ENCODE measurements at regions not wholly inside any gene's neighbourhood (a gene's known extent, or its start where the extent isn't known, plus 50 kb on each side); places are given as distances from the start of the nearest gene placed in this dataset.
A peak's percentile ranks its signal among the peaks of the same experiment; 100 is the strongest.
"Not testable (repeated sequence)": the region's sequence is repeated elsewhere in the genome, so short reads cannot be mapped to it uniquely, and the experiment has no call there.

- H3K9me3 ChIP-seq, result no peaks in the 10 kb centered on the region
- DNase-seq (ENCODE audit: low spot score), result no peak
- no peak overlapping the region for H3K27ac ChIP-seq
- H3K27me3 ChIP-seq (replicated peaks; ENCODE audit: insufficient read depth), result no peaks in the 10 kb centered on the region
- intact Hi-C loops (cut with DNase I), result no loop called here
- H3K4me1 ChIP-seq (replicated peaks), result no peaks in the 10 kb centered on the region
- H3K4me3 ChIP-seq, result no peak overlapping the region
- H3K36me3 ChIP-seq, result no peaks in the 10 kb centered on the region
- WGBS, result 31% methylated on average over 1 of the region's 1 CpG
- TF ChIP-seq POLR2A (IDR thresholded peaks at IDR 0.05), result no peak
- no peak for TF ChIP-seq POLR2AphosphoS5 (IDR thresholded peaks at IDR 0.05)
- TF ChIP-seq, protein P1, sequence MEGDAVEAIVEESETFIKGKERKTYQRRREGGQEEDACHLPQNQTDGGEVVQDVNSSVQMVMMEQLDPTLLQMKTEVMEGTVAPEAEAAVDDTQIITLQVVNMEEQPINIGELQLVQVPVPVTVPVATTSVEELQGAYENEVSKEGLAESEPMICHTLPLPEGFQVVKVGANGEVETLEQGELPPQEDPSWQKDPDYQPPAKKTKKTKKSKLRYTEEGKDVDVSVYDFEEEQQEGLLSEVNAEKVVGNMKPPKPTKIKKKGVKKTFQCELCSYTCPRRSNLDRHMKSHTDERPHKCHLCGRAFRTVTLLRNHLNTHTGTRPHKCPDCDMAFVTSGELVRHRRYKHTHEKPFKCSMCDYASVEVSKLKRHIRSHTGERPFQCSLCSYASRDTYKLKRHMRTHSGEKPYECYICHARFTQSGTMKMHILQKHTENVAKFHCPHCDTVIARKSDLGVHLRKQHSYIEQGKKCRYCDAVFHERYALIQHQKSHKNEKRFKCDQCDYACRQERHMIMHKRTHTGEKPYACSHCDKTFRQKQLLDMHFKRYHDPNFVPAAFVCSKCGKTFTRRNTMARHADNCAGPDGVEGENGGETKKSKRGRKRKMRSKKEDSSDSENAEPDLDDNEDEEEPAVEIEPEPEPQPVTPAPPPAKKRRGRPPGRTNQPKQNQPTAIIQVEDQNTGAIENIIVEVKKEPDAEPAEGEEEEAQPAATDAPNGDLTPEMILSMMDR (IDR thresholded peaks at IDR 0.05), result no peak
Measured at GRCh38 chrX:86930419-86930818, 587.2 kb upstream of the KLHL4 start.

DNA sequence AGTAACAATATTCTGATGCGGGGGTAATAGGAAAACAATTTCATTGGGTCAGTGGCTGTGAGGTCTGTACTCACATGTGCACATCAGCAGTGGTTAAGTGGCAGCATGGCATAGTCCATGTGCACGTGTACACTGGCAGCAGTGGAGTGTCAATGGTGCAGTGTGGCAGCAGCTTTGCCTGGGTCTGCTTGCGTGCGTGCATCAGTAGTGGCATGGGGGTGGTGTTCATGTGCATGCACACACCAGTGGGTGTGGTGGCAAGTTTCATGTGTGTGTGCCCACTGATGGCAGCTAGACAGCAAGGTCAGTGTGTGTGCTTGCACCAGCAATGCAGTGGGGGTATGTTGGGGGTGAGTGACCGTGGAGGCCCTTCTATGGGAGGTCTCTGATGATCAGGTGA lies 581.6 kb upstream of the KLHL4 start:
- WGBS, result 98% methylated on average over 5 of the region's 5 CpGs
- TF ChIP-seq, protein P1 (IDR thresholded peaks at IDR 0.05), result no peak
- TF ChIP-seq POLR2AphosphoS5 (IDR thresholded peaks at IDR 0.05) (no peak), POLR2A (IDR thresholded peaks at IDR 0.05) (no peak)
- H3K36me3 ChIP-seq, result no peaks in the 10 kb centered on the region
- no peak for DNase-seq (ENCODE audit: low spot score)
- no peaks in the 10 kb centered on the region for H3K4me1 ChIP-seq (replicated peaks)
- no peaks in the 10 kb centered on the region for H3K9me3 ChIP-seq
- no peaks in the 10 kb centered on the region for H3K27me3 ChIP-seq (replicated peaks; ENCODE audit: insufficient read depth)
- H3K27ac ChIP-seq, result no peak overlapping the region
- intact Hi-C loops (cut with DNase I), result no loop called here
- no peak overlapping the region for H3K4me3 ChIP-seq

DNA sequence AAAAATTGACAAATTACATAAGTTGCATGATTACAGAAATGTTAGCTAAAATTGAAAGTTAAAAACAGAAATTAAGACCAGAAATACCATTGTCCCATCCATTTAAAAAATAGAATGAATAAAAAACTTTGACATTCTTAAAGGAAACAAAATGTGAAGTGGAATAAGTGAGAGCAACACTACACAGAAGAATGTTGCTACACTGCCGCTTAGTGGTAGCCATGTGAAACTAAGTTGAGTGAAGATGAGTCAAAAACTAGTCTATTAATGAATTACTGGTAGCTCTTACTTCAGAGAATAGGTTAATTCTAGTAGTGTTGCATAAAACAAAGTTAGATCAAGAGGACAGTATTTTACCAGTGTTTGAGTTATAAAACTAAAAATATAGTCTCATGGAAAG lies 571.0 kb upstream of the KLHL4 start:
- no peak for DNase-seq (ENCODE audit: low spot score)

DNA sequence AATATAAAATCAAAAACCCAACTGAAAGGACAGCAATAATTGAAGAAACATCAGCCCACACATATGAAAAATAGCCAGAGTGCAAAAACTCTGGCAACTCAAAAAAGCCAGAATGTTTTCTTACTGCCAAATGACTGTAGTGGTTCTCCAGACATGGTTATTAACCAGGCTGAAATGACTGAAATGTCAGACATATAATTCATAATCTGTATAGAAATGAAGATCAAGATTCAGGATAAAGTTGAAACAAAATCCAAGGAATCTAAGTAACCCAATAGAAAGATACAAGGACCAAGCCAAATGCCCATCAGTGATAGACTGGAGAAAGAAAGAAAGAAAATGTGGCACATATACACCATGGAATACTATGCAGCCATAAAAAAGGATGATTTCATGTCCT lies 553.3 kb upstream of the KLHL4 start:
- TF ChIP-seq POLR2A (IDR thresholded peaks at IDR 0.05) (no peak), POLR2AphosphoS5 (IDR thresholded peaks at IDR 0.05) (no peak)
- TF ChIP-seq, protein P1 (IDR thresholded peaks at IDR 0.05), result no peak
- intact Hi-C loops (cut with DNase I), result no loop called here
- H3K27ac ChIP-seq, result no peak overlapping the region
- no peaks in the 10 kb centered on the region for H3K4me1 ChIP-seq (replicated peaks)
- H3K4me3 ChIP-seq, result no peak overlapping the region
- DNase-seq (ENCODE audit: low spot score), result no peak
- no peaks in the 10 kb centered on the region for H3K9me3 ChIP-seq
- H3K27me3 ChIP-seq (replicated peaks; ENCODE audit: insufficient read depth), result no peaks in the 10 kb centered on the region
- no peaks in the 10 kb centered on the region for H3K36me3 ChIP-seq

More for the DNA sequence above, 571.0 kb upstream of the KLHL4 start:
- H3K27me3 ChIP-seq (replicated peaks; ENCODE audit: insufficient read depth), result no peaks in the 10 kb centered on the region
- WGBS, result 0% methylated on average over 1 of the region's 1 CpG
- intact Hi-C loops (cut with DNase I), result loop anchor here (10.0 kb wide), 1 partner anchor 1332 kb away; no protein-coding TSS in a partner anchor
- TF ChIP-seq, protein P1 (IDR thresholded peaks at IDR 0.05), result peak in 1 of 4 experiments; percentile 34
- TF ChIP-seq POLR2A (IDR thresholded peaks at IDR 0.05), result no peak
- no peak for TF ChIP-seq POLR2AphosphoS5 (IDR thresholded peaks at IDR 0.05)
- H3K36me3 ChIP-seq, result no peaks in the 10 kb centered on the region
- no peak overlapping the region for H3K27ac ChIP-seq
- H3K4me3 ChIP-seq, result no peak overlapping the region
- no peaks in the 10 kb centered on the region for H3K9me3 ChIP-seq
- no peaks in the 10 kb centered on the region for H3K4me1 ChIP-seq (replicated peaks)

DNA sequence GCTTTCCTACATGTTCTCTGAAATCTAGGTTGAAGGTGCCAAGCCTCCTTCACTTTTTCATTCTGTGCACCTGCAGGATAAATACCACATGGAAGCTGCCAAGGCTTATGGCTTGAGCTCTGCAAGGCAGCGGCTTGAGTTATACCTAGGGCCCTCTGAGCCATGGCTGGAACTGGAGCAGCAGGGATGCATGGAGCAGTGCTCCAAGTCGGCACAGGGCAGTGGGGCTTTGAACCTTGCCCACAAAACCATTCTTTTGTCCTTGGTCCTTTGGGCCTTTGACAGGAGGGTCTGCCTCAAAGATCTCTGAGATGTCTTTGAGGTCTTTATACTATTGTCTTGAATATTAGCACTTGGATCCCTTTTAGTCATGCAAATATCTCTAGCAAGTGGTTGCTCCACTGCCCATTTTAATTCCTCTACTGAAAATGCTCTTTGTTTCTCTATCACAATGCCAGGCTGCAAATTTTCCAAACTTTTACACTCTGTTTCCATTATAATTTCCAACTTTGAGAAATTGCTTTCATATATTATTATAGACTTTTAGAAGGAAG lies 536.2 kb upstream of the KLHL4 start:
- Histone ChIP-seq H3K4me1 (replicated peaks) (no peaks in the 10 kb centered on the region), H3K27me3 (replicated peaks; ENCODE audit: insufficient read depth) (no peaks in the 10 kb centered on the region), H3K36me3 (no peaks in the 10 kb centered on the region), H3K27ac (no peak overlapping the region), H3K9me3 (no peaks in the 10 kb centered on the region), H3K4me3 (no peak overlapping the region)
- intact Hi-C loops (cut with DNase I), result no loop called here
- TF ChIP-seq POLR2AphosphoS5 (IDR thresholded peaks at IDR 0.05) (no peak), POLR2A (IDR thresholded peaks at IDR 0.05) (no peak)
- TF ChIP-seq, protein P1 (IDR thresholded peaks at IDR 0.05), result no peak
- 92% methylated on average over 2 of the region's 2 CpGs for WGBS
- no peak for DNase-seq (ENCODE audit: low spot score)

- 73% methylated on average over 3 of the region's 4 CpGs for WGBS
- H3K27me3 ChIP-seq (replicated peaks; ENCODE audit: insufficient read depth); H3K4me1 ChIP-seq (replicated peaks); H3K4me3 ChIP-seq; H3K36me3 ChIP-seq; intact Hi-C loops (cut with DNase I); H3K27ac ChIP-seq; DNase-seq (ENCODE audit: low spot score); H3K9me3 ChIP-seq: not testable (repeated sequence)
Measured at GRCh38 chrX:86987351-86987750, 530.3 kb upstream of the KLHL4 start.

All from prostate gland (tissue), 2 donors.